ENCODE measurements at regions not wholly inside any gene's neighbourhood (a gene's known extent, or its start where the extent isn't known, plus 50 kb on each side); places are given as distances from the start of the nearest gene placed in this dataset.

DNA sequence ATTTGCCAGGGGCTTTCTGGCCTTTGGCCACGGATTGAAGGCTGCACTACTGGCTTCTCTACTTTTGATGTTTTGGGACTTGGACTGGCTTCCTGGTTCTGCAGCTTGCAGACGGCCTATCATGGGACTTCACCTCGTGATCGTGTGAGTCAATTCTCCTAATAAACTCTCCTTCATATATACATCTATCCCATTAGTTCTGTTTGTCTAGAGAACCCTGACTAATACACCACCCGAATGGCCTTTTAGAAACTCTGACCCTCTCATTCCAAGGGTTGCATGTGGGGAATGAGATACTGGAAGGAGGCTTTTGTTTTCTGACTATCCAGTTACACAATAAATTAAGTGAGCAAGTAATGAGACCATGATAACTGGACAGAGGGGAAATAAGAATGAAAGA lies 430.7 kb downstream of the CDH2 start:
- TF ChIP-seq CTCF (IDR thresholded peaks at IDR 0.05 in 8 of 11, conservative IDR thresholded peaks at IDR 0.05 in 3 of 11) (no peak), POLR2AphosphoS5 (IDR thresholded peaks at IDR 0.05) (no peak)

Data from spleen (tissue), 7 donors.